Ovary (tissue), 3 donors: ENCODE measurements at regions not wholly inside any gene's neighbourhood (a gene's known extent, or its start where the extent isn't known, plus 50 kb on each side); places are given as distances from the start of the nearest gene placed in this dataset.

ENCODE experiments used
- CTCF ChIP-seq, 3 donors: fragments of 450-650 bp in 2 of 3; fragments of 200-600 bp in 1 of 3; IDR thresholded peaks; one replicate each; pipeline versions ENCODE4 v1.5.1 to v1.8.0; 2016 to 2022; ENCODE audit warnings: antibody characterized with exemption in 3 of 3, mild to moderate bottlenecking in 1 of 3
- POLR2A ChIP-seq: fragments of 450-650 bp; IDR thresholded peaks from one replicate; pipeline ENCODE4 v1.6.1; 2017; ENCODE audit warnings: antibody characterized with exemption, mild to moderate bottlenecking, moderate library complexity
- donor health status: DM: no; HTN: no; CAD: no.

DNA sequence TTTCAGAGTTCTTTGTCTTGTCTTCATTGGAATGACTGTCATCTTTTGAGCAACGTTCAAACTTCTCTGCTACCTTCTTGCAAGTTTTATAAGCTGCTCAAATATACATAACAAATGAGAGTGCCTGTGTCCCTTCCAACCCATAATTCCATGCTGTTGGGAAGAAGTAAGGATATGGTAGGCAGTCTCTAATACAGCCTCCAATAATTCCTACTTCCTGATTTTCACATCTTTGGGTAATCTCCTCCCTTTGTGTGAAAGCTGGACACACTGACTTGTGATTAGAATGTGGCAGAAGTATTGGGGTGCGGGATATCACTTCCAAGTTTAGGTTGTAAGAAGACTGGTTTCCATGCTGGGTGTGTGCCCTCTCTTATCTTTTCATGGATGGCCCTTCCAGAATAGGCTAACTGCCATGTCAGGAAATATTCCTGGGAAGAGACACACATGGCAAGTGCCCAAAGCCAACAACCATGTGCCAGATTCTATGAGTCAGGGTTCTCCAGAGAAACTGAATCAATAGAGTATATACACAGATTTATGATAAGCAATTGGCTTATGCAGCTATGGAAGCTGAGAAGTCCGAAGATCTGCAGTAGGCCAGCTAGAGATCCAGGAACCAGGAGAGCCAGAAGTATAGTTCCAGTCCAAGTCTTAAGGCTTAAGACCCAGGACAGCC is 531.3 kb downstream of the NTRK2 start:
- TF ChIP-seq CTCF (IDR thresholded peaks at IDR 0.05) (no peak), POLR2A (no peak)
